Breast epithelium (tissue), 4 donors: ENCODE measurements at regions not wholly inside any gene's neighbourhood (a gene's known extent, or its start where the extent isn't known, plus 50 kb on each side); places are given as distances from the start of the nearest gene placed in this dataset.

Source experiments
- DNase-seq, 2 donors: peaks; one replicate each; pipeline ENCODE4 v3.0.0-alpha.2; 2019; ENCODE audit warnings: low spot score in 2 of 2
- H3K27ac ChIP-seq, 2 donors: fragments of 200-600 bp; sonication (generic) in 1 of 2; one replicate each; pipeline ENCODE4 v1.5.1; 2016 to 2019; ENCODE audit warnings: mild to moderate bottlenecking in 1 of 2
- H3K27me3 ChIP-seq, 2 donors: fragments of 200-600 bp; sonication (generic) in 1 of 2; one replicate each; pipeline versions ENCODE4 v1.5.1 to v1.6.0; 2017 to 2019; ENCODE audit warnings: control low read depth in 1 of 2, mild to moderate bottlenecking in 1 of 2
- H3K36me3 ChIP-seq: fragments of 200-600 bp; one replicate; pipeline ENCODE4 v1.5.1; 2019
- H3K4me1 ChIP-seq, 2 donors: fragments of 200-600 bp; sonication (generic); one replicate each; pipeline ENCODE4 v1.5.1; 2016 to 2019; ENCODE audit warnings: control low read depth in 1 of 2
- H3K4me3 ChIP-seq, 3 donors: fragments of 200-600 bp; sonication (generic); 1 replicate in 2 of 3; 2 replicates in 1 of 3; pipeline ENCODE4 v1.5.1; 2016 to 2019; ENCODE audit warnings: mild to moderate bottlenecking in 3 of 3, moderate library complexity in 2 of 3
- H3K9me3 ChIP-seq, 2 donors: fragments of 200-600 bp; sonication (generic) in 1 of 2; one replicate each; pipeline ENCODE4 v1.5.1; 2016 to 2019; ENCODE audit warnings: control low read depth in 1 of 2
- POLR2A ChIP-seq: fragments of 450-650 bp; IDR thresholded peaks from one replicate; pipeline ENCODE4 v1.6.1; 2016; ENCODE audit warnings: antibody characterized with exemption, mild to moderate bottlenecking, moderate library complexity
- POLR2AphosphoS5 ChIP-seq, 3 donors: sonication (generic); formaldehyde crosslinking; IDR thresholded peaks; one replicate each; pipeline ENCODE4 v1.6.1; 2017; ENCODE audit warnings: antibody characterized with exemption in 3 of 3
- intact Hi-C: fragments of 100-400 bp; cut with DNase I; formaldehyde crosslinking; loops from one replicate; pipeline ENCODE4 v1.15.1; 2023; ENCODE audit warnings: low total_unique reads
- TF ChIP-seq, protein P1 (sequence below), 3 donors: fragments of 450-650 bp; IDR thresholded peaks; one replicate each; pipeline ENCODE4 v1.5.1; 2016 to 2017; ENCODE audit warnings: antibody characterized with exemption in 3 of 3, mild to moderate bottlenecking in 3 of 3, moderate library complexity in 3 of 3

DNA sequence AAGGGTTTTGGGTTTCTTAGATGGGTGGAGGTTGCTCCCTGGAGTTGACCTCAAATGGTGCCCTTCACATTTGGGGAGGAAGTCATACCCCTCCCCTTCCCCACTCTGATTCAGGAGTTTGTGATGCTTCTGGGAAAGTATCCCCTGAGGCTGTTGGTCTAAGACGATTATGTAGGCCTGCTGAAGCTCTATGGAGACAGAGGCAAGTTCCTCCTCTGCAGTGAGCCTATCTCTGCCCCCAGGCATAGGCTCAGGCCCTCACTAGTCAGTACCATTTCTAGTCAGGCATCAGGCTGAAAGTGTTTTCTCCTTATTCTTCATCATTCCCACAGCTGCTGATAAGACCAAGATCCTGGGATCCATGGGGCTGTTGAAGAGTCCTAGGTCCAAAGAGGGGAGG, 271.6 kb upstream of the NUDT12 start:
- Histone ChIP-seq H3K4me3 (no peak overlapping the region), H3K9me3 (no peaks in the 10 kb centered on the region), H3K36me3 (no peaks in the 10 kb centered on the region), H3K27me3 (no peaks in the 10 kb centered on the region), H3K4me1 (no peaks in the 10 kb centered on the region), H3K27ac (no peak overlapping the region)
- intact Hi-C loops = no loop called here
- no peak for TF ChIP-seq POLR2A
- TF ChIP-seq, protein P1, sequence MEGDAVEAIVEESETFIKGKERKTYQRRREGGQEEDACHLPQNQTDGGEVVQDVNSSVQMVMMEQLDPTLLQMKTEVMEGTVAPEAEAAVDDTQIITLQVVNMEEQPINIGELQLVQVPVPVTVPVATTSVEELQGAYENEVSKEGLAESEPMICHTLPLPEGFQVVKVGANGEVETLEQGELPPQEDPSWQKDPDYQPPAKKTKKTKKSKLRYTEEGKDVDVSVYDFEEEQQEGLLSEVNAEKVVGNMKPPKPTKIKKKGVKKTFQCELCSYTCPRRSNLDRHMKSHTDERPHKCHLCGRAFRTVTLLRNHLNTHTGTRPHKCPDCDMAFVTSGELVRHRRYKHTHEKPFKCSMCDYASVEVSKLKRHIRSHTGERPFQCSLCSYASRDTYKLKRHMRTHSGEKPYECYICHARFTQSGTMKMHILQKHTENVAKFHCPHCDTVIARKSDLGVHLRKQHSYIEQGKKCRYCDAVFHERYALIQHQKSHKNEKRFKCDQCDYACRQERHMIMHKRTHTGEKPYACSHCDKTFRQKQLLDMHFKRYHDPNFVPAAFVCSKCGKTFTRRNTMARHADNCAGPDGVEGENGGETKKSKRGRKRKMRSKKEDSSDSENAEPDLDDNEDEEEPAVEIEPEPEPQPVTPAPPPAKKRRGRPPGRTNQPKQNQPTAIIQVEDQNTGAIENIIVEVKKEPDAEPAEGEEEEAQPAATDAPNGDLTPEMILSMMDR (IDR thresholded peaks at IDR 0.05) = no peak
- TF ChIP-seq POLR2AphosphoS5 (IDR thresholded peaks at IDR 0.05) = no peak
- DNase-seq = no peak

DNA sequence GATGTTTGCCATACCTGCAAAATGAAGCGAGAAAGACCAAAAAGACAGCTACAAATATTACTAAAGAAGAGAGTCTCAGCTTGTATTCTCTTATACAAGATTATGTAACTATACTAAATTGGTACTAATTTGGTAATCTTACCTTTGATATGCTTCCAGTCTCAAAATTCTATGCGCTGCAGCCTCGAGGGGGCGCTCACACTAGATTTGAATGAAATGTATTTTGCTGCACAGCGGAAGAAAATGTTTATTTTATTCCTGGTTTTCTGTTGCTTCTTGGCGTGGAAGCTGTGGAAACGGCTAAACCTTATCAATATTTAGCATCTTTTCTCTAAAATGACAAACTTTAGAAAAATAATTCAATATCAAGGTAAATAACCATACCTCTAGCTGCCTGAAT, 267.0 kb upstream of the NUDT12 start:
- no peak for DNase-seq
- H3K36me3 ChIP-seq = no peaks in the 10 kb centered on the region
- H3K27ac ChIP-seq = no peak overlapping the region
- H3K4me3 ChIP-seq = no peak overlapping the region
- TF ChIP-seq POLR2AphosphoS5 (IDR thresholded peaks at IDR 0.05) (no peak), POLR2A (no peak)
- TF ChIP-seq, protein P1 (IDR thresholded peaks at IDR 0.05) = no peak
- no peaks in the 10 kb centered on the region for H3K27me3 ChIP-seq
- H3K4me1 ChIP-seq = no peaks in the 10 kb centered on the region
- H3K9me3 ChIP-seq = no peaks in the 10 kb centered on the region
- intact Hi-C loops = no loop called here

DNA sequence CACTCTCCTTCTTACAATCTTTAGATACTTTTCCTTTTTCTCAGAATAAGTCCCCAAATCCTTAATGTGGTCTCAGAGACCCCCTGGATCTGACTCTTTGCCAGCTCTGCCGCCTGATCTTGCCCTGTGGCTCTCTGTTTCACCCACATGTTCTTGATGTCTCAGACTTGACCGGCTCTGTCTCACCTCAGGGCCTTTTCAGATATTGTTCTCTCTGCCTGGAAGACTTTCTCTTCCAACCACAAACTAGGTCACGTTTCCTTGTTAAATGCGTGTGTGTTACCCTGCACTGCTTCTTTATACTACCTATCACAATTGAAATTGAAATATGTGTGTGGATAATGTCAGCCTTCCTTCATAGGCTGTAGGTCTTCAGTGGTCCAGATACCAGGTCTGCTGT, 265.4 kb upstream of the NUDT12 start:
- no peaks in the 10 kb centered on the region for H3K36me3 ChIP-seq
- H3K4me3 ChIP-seq = no peak overlapping the region
- H3K9me3 ChIP-seq = no peaks in the 10 kb centered on the region
- no peak overlapping the region for H3K27ac ChIP-seq
- TF ChIP-seq, protein P1 (IDR thresholded peaks at IDR 0.05) = no peak
- TF ChIP-seq POLR2A = no peak
- intact Hi-C loops = no loop called here
- no peak for DNase-seq
- no peaks in the 10 kb centered on the region for H3K4me1 ChIP-seq
- H3K27me3 ChIP-seq = no peaks in the 10 kb centered on the region

DNA sequence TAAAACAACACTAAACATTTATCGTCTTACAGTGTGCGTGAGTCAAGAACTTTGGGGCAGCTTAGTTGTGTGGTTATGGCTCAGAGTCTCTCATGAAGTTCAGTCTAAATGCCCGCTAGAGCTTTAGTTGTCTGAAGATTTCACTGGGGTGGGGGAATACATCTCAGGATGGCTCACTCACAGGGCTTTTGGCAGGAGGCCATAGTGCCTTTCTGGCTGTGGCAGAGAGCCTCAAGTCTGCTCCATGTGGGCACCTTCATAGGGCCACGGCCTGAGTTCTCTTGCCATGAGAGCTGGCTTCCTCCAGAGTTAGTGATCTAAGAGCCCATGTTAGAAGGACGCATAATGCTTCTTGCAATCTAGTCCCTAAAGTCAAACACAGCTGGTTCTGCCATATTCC, 258.8 kb upstream of the NUDT12 start:
- TF ChIP-seq, protein P1 (IDR thresholded peaks at IDR 0.05) = no peak
- TF ChIP-seq POLR2A = no peak
- no peak for TF ChIP-seq POLR2AphosphoS5 (IDR thresholded peaks at IDR 0.05)
- no peak for DNase-seq
- no peaks in the 10 kb centered on the region for H3K27me3 ChIP-seq
- no peaks in the 10 kb centered on the region for H3K9me3 ChIP-seq
- no peak overlapping the region for H3K4me3 ChIP-seq
- intact Hi-C loops = no loop called here
- H3K4me1 ChIP-seq = no peaks in the 10 kb centered on the region
- no peak overlapping the region for H3K27ac ChIP-seq
- no peaks in the 10 kb centered on the region for H3K36me3 ChIP-seq

DNA sequence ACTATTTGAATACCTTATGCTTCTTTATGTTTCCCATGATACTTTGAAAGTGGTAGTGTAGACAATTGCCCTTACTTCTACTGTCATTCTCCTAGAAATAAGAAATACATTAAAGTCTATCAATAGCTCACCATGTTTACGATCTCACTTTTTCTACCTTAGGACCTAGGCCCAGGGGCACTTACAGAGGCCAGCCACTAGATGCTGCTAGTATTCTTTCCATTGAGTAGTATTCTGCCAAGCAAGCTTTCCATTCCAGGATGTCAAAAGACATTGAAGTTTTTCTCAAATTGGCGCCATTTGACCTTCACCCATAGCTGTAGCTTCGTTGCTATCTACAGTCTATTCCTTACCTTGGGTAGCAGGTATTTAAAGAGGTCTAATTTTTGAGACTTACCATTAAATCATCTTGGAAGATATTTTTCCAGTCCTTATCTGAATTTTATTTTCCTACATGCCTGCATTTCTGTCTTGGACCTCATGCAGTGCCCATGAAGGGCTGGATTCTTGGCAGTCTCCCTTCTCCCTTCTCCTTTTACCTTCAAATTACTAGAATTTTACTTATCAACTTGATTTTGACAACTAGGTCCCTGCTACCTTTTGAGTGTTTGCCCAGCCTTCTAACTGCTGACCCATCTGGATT, 246.0 kb upstream of the NUDT12 start:
- intact Hi-C loops = no loop called here
- Histone ChIP-seq H3K4me3 (no peak overlapping the region), H3K27me3 (no peaks in the 10 kb centered on the region), H3K4me1 (no peaks in the 10 kb centered on the region), H3K27ac (no peak overlapping the region), H3K9me3 (no peaks in the 10 kb centered on the region), H3K36me3 (no peaks in the 10 kb centered on the region)
- DNase-seq = no peak
- TF ChIP-seq, protein P1 (IDR thresholded peaks at IDR 0.05) = peak; percentile 38 to 59 (median 54)
- no peak for TF ChIP-seq POLR2A
- no peak for TF ChIP-seq POLR2AphosphoS5 (IDR thresholded peaks at IDR 0.05)
